Thoracic aorta (tissue), 2 donors: ENCODE measurements at regions not wholly inside any gene's neighbourhood (a gene's known extent, or its start where the extent isn't known, plus 50 kb on each side); places are given as distances from the start of the nearest gene placed in this dataset.

Experiments used
- ATAC-seq: fragments of 150-250 bp; one replicate; pipeline ENCODE4 v1.8.0; 2017; ENCODE audit warnings: low read depth; ENCODE audit not compliant: insufficient number of reproducible peaks, low FRiP score
- DNase-seq: peaks from one replicate; pipeline ENCODE4 v3.0.0-alpha.2; 2020; ENCODE audit warnings: low spot score
- H3K27ac ChIP-seq, 2 donors: fragments of 200-600 bp; sonication (generic); 1 replicate in 1 of 2; 2 replicates in 1 of 2; pipeline ENCODE4 v1.5.1; 2016; ENCODE audit warnings: mild to moderate bottlenecking in 2 of 2, moderate library complexity in 2 of 2
- H3K27me3 ChIP-seq: fragments of 200-600 bp; sonication (generic); replicated peaks from 2 replicates; pipeline ENCODE4 v1.6.0; 2016; ENCODE audit warnings: mild to moderate bottlenecking; ENCODE audit not compliant: insufficient read depth
- H3K36me3 ChIP-seq: fragments of 200-600 bp; sonication (generic); one replicate; pipeline ENCODE4 v1.5.1; 2016
- H3K4me1 ChIP-seq, 2 donors: fragments of 200-600 bp; sonication (generic); 1 replicate in 1 of 2; 2 replicates in 1 of 2; pipeline versions ENCODE4 v1.5.1 to v1.6.0; 2016; ENCODE audit warnings: low read depth in 2 of 2, mild to moderate bottlenecking in 1 of 2; ENCODE audit not compliant: control insufficient read depth in 1 of 2
- H3K4me3 ChIP-seq: fragments of 200-600 bp; sonication (generic); 2 replicates; pipeline ENCODE4 v1.5.1; 2016; ENCODE audit warnings: mild to moderate bottlenecking
- H3K9me3 ChIP-seq: fragments of 200-600 bp; sonication (generic); 2 replicates; pipeline ENCODE4 v1.5.1; 2016
- TF ChIP-seq, protein P1 (sequence below): fragments of 200-600 bp; sonication (generic); IDR thresholded peaks from one replicate; pipeline ENCODE4 v1.5.1; 2019; ENCODE audit warnings: antibody characterized with exemption

DNA sequence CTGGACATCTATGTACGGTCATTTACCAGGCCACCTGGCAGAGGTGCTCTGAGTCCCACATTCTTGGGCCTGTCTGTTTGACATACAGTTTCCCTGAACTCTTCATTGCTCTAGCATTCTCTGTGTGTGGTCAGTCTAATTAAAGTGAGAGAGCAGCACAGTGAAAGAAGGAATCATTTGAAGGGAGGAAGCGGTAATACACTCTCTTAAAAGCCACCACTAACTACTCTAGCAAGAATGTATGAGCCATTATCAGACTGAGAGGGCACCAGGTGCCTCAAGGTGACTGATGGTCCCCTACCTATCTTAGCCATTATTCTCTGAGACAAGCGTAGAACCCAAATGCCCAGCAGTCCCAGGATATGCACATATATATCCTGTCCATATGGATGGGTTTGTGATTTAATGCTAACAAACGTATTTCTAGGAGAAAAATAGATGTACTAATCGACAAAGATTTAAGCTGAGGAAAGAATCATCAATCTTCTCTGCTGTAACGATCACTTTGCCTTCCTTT lies 527.2 kb downstream of the PRELID2 start:
- no peak for DNase-seq
- Histone ChIP-seq H3K27me3 (no peaks in the 10 kb centered on the region), H3K36me3 (no peaks in the 10 kb centered on the region), H3K9me3 (no peaks in the 10 kb centered on the region), H3K4me3 (no peak overlapping the region), H3K27ac (no peak overlapping the region), H3K4me1 (no peaks in the 10 kb centered on the region)
- TF ChIP-seq, protein P1, sequence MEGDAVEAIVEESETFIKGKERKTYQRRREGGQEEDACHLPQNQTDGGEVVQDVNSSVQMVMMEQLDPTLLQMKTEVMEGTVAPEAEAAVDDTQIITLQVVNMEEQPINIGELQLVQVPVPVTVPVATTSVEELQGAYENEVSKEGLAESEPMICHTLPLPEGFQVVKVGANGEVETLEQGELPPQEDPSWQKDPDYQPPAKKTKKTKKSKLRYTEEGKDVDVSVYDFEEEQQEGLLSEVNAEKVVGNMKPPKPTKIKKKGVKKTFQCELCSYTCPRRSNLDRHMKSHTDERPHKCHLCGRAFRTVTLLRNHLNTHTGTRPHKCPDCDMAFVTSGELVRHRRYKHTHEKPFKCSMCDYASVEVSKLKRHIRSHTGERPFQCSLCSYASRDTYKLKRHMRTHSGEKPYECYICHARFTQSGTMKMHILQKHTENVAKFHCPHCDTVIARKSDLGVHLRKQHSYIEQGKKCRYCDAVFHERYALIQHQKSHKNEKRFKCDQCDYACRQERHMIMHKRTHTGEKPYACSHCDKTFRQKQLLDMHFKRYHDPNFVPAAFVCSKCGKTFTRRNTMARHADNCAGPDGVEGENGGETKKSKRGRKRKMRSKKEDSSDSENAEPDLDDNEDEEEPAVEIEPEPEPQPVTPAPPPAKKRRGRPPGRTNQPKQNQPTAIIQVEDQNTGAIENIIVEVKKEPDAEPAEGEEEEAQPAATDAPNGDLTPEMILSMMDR = no peak
- no peak for ATAC-seq

DNA sequence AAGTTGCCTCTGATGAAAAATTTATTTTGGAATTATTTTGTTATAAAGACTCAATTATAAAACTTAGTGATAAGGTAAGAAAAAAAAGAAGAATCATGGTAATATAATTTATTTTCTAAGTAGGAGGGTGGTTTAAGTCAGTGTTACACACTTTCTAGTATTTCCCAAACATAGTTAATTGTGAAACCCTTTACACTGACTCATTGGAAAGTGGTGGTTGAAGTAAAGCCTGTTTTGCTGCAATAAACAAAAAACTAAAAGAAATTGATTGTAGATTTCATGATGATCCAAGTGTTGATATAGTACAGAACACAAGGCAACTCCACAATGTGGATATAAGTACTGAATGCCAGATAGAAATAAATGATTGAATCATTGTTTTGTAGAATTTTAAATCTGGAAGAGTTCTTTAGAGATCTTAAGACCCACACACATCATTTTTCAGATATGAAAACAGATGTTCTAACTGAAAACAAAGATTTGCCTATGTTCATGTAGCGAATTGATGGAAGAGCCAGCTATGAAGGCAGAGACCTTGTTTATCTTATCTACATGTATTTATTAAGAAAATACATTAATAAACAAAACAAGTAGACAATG lies 539.8 kb downstream of the PRELID2 start:
- H3K27me3 ChIP-seq = no peaks in the 10 kb centered on the region
- ATAC-seq = no peak
- no peaks in the 10 kb centered on the region for H3K36me3 ChIP-seq
- no peaks in the 10 kb centered on the region for H3K9me3 ChIP-seq
- TF ChIP-seq, protein P1 = no peak
- DNase-seq = no peak
- no peak overlapping the region for H3K27ac ChIP-seq
- H3K4me3 ChIP-seq = no peak overlapping the region
- H3K4me1 ChIP-seq = no peaks in the 10 kb centered on the region

DNA sequence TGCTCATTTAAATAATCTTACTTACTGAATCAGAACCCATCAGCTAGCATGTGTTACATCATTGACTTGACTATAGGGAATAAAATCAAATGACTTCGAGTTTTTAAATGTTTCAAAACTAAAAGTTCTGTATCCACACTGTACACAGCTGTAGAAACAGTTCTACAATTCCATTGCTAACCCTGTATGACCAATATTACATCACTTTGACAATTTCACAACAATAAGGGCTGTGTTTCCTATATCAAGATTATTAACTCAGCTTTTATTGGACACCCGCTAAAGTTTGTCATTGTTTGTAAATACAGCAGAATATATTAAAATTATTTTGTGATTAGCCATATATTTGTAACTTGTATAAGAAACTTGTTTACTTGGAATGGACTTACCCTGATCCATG lies 540.8 kb downstream of the PRELID2 start:
- H3K4me3 ChIP-seq = no peak overlapping the region
- H3K27ac ChIP-seq = no peak overlapping the region
- TF ChIP-seq, protein P1 = no peak
- H3K4me1 ChIP-seq = no peaks in the 10 kb centered on the region
- ATAC-seq (no peak), DNase-seq (no peak)
- H3K36me3 ChIP-seq = no peaks in the 10 kb centered on the region
- H3K9me3 ChIP-seq = no peaks in the 10 kb centered on the region
- H3K27me3 ChIP-seq = no peaks in the 10 kb centered on the region

DNA sequence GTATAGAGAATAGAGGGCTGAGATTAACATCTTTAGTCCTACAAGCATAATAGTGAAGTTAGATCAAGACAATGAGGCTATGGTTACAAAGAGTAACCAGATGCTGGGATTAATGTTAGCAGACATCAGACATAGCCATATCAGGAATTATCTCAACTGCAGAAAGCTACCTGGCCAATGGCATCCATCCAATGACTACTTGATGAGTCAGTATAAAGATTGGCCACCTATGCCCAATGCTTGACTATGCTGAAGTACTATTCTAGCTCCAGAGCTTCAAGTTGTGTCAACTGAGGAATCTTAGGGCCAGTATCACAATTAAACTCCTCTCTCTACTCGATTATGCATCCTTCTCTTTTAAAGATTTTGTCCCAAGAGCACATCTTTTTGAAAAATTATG lies 541.4 kb downstream of the PRELID2 start:
- ATAC-seq (no peak), DNase-seq (no peak)
- TF ChIP-seq, protein P1 = no peak

DNA sequence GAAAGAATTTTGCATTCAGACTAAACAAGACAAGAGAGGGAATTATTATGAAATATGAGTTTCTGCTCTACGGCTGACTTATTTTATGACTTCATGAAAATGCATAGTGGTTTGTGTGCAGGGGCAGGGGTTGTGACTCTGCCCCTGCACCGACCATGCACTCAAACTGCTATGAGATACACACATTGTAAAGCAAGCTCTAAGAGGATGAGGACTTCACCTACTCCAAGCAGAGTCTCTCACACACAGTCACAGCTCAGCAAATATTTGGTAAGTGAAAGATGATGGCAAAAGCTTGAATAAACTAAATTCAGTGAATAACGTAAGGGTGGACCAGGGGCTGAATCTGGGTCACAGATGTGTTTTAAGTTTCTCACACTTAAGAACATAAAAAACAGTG lies 542.9 kb downstream of the PRELID2 start:
- H3K27me3 ChIP-seq = no peaks in the 10 kb centered on the region
- DNase-seq (no peak), ATAC-seq (no peak)
- no peak overlapping the region for H3K27ac ChIP-seq
- no peaks in the 10 kb centered on the region for H3K4me1 ChIP-seq
- no peaks in the 10 kb centered on the region for H3K36me3 ChIP-seq
- no peaks in the 10 kb centered on the region for H3K9me3 ChIP-seq
- no peak overlapping the region for H3K4me3 ChIP-seq
- TF ChIP-seq, protein P1 = no peak

More for the DNA sequence above, 541.4 kb downstream of the PRELID2 start:
- no peaks in the 10 kb centered on the region for H3K27me3 ChIP-seq
- H3K9me3 ChIP-seq = no peaks in the 10 kb centered on the region
- no peak overlapping the region for H3K4me3 ChIP-seq
- no peak overlapping the region for H3K27ac ChIP-seq
- H3K4me1 ChIP-seq = no peaks in the 10 kb centered on the region
- no peaks in the 10 kb centered on the region for H3K36me3 ChIP-seq
